ENCODE measurements at regions not wholly inside any gene's neighbourhood (a gene's known extent, or its start where the extent isn't known, plus 50 kb on each side); places are given as distances from the start of the nearest gene placed in this dataset.

DNA sequence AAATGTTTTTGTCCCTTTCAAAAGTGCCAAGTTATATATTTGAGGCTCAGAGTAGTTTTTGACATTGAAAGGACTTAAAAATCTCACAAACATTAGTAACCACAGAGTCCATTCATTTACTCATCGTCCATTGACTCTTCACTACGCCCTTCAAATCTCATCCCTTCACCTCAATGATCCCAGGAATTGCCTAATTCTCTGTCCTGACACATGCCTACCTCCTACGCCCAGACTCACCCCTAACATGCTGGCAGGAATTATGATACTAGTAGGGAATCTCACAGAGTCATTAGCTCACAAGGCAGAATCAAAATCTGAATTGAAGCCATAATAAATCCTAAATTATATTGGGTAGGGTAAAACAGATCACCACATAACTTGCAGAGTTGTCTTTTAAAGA, 410.1 kb downstream of the RAP2B start (continued):
- TF ChIP-seq ELK1 (IDR thresholded peaks at IDR 0.05; ENCODE audit: low read depth, low read length), result no peak
- no peak for TF ChIP-seq ESRRA (IDR thresholded peaks at IDR 0.05; ENCODE audit: borderline replicate concordance, low read length)
- TF ChIP-seq JUNB (IDR thresholded peaks at IDR 0.05), result no peak

DNA sequence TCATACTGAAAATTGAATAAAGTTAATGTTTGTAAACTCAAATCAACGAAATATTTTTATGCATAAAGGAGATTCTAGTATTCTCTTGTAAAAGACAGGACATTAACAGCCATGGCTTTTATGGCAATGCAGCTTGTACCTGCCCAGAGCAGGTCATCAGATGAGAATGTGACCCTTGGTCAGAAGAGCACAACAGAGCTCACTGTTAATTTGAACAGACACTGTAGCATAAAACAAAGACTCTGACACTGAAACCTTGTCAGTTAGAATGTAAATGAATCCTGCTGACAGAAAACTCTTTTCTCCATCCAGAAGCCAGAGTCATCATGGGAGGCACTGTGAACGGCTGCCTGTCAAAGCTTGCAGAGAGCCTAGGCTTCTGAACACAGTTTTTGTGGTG, 410.6 kb downstream of the RAP2B start:
- WGBS (ENCODE audit: missing lambda C conversion rate), result 9% methylated on average over 2 of the region's 2 CpGs
- no peak overlapping the region for H3K4me3 ChIP-seq
- ChIA-PET CTCF (no interaction called here), POLR2A (no interaction called here)
- DNase-seq (ENCODE audit: low read depth in 1 of 2, low spot score in 1 of 2) (no peak), ATAC-seq (no peak), FAIRE-seq (no peak)
- H3K9me3 ChIP-seq, result no peaks in the 10 kb centered on the region; the same call in 2 of the 3 replicates
- no peaks in the 10 kb centered on the region for H3K4me1 ChIP-seq
- no peak overlapping the region for H3K4me2 ChIP-seq
- H3K27ac ChIP-seq, result no peak overlapping the region
- TF ChIP-seq SMC3 (IDR thresholded peaks at IDR 0.05) (no peak), FOSL2 (IDR thresholded peaks at IDR 0.05) (no peak), FOSL2 (CRISPR knock-in tag; IDR thresholded peaks at IDR 0.05) (no peak), HOXB5 (CRISPR knock-in tag; IDR thresholded peaks at IDR 0.05) (no peak), EHF (CRISPR knock-in tag; IDR thresholded peaks at IDR 0.05) (no peak), MAFK (IDR thresholded peaks at IDR 0.05; ENCODE audit: partially characterized antibody) (no peak), CTCF (IDR thresholded peaks at IDR 0.05) (no peak), ELK1 (IDR thresholded peaks at IDR 0.05; ENCODE audit: low read depth, low read length) (no peak), HOXA7 (CRISPR knock-in tag; IDR thresholded peaks at IDR 0.05) (no peak)
- TF ChIP-seq, protein P1, sequence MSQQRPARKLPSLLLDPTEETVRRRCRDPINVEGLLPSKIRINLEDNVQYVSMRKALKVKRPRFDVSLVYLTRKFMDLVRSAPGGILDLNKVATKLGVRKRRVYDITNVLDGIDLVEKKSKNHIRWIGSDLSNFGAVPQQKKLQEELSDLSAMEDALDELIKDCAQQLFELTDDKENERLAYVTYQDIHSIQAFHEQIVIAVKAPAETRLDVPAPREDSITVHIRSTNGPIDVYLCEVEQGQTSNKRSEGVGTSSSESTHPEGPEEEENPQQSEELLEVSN (IDR thresholded peaks at IDR 0.05; ENCODE audit: borderline replicate concordance, low read depth), result no peak
- TF ChIP-seq, protein P2, sequence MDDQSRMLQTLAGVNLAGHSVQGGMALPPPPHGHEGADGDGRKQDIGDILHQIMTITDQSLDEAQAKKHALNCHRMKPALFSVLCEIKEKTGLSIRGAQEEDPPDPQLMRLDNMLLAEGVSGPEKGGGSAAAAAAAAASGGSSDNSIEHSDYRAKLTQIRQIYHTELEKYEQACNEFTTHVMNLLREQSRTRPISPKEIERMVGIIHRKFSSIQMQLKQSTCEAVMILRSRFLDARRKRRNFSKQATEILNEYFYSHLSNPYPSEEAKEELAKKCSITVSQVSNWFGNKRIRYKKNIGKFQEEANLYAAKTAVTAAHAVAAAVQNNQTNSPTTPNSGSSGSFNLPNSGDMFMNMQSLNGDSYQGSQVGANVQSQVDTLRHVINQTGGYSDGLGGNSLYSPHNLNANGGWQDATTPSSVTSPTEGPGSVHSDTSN (IDR thresholded peaks at IDR 0.05), result no peak

- no peak overlapping the region for H3K4me2 ChIP-seq
- no peaks in the 10 kb centered on the region; the same call in 2 of the 3 replicates for H3K9me3 ChIP-seq
- H3K27ac ChIP-seq, result no peak overlapping the region
- FAIRE-seq, result no peak
- no peaks in the 10 kb centered on the region for H3K4me1 ChIP-seq
- TF ChIP-seq FOXS1 (CRISPR knock-in tag; IDR thresholded peaks at IDR 0.05) (no peak), KDM5A (IDR thresholded peaks at IDR 0.05) (no peak), TP53 (CRISPR knock-in tag; IDR thresholded peaks at IDR 0.05) (no peak), CTCF (IDR thresholded peaks at IDR 0.05) (no peak), JUN (IDR thresholded peaks at IDR 0.05) (no peak), PHF8 (IDR thresholded peaks at IDR 0.05; ENCODE audit: borderline replicate concordance, low read depth) (no peak), EHMT2 (IDR thresholded peaks at IDR 0.05; ENCODE audit: low read depth) (no peak), CBX8 (IDR thresholded peaks at IDR 0.05) (no peak)
- no peak overlapping the region for H3K4me3 ChIP-seq
- 46% methylated on average over 2 of the region's 2 CpGs for WGBS (ENCODE audit: missing lambda C conversion rate)
- ATAC-seq, result no peak
- ChIA-PET CTCF (no interaction called here), POLR2A (no interaction called here)
- no peak for DNase-seq (ENCODE audit: low read depth in 1 of 2, low spot score in 1 of 2)
Measured at GRCh38 chr3:153573481-153573880, 411.5 kb downstream of the RAP2B start.

Measured in A549 (cell line).